Panc1 (cell line): ENCODE measurements at regions not wholly inside any gene's neighbourhood (a gene's known extent, or its start where the extent isn't known, plus 50 kb on each side); places are given as distances from the start of the nearest gene placed in this dataset.

Experiments
- CTCF ChIP-seq: fragments of 450-650 bp; IDR thresholded peaks from 2 replicates; pipeline ENCODE4 v1.5.1; 2017; ENCODE audit warnings: mild to moderate bottlenecking
- POLR2AphosphoS5 ChIP-seq: IDR thresholded peaks from 2 replicates; pipeline ENCODE4 v1.6.1; 2012; ENCODE audit warnings: mild to moderate bottlenecking, low read depth, low read length, moderate library complexity
- REST ChIP-seq, 2 experiments: IDR thresholded peaks; 2 replicates each; pipeline ENCODE4 v1.6.1; 2011 to 2012; ENCODE audit warnings: low read depth in 2 of 2, control low read depth in 1 of 2, low read length in 1 of 2, mild to moderate bottlenecking in 1 of 2, moderate library complexity in 1 of 2; ENCODE audit not compliant: insufficient read depth in 1 of 2
- TCF7L2 ChIP-seq: IDR thresholded peaks from 2 replicates; pipeline ENCODE4 v1.6.1; 2011; ENCODE audit warnings: mild to moderate bottlenecking, low read depth, low read length, inconsistent platforms

GRCh38 chr4:86500527-86500926 is 93.6 kb upstream of the PTPN13 start:
- TF ChIP-seq CTCF (no peak), TCF7L2 (no peak), POLR2AphosphoS5 (no peak), REST (IDR thresholded peaks at IDR 0.05; ENCODE audit: insufficient read depth in 1 of 2, low read depth in 2 of 2, low read length in 1 of 2) (no peak)
